ENCODE measurements at regions not wholly inside any gene's neighbourhood (a gene's known extent, or its start where the extent isn't known, plus 50 kb on each side); places are given as distances from the start of the nearest gene placed in this dataset.
A peak's percentile ranks its signal among the peaks of the same experiment; 100 is the strongest.

DNA sequence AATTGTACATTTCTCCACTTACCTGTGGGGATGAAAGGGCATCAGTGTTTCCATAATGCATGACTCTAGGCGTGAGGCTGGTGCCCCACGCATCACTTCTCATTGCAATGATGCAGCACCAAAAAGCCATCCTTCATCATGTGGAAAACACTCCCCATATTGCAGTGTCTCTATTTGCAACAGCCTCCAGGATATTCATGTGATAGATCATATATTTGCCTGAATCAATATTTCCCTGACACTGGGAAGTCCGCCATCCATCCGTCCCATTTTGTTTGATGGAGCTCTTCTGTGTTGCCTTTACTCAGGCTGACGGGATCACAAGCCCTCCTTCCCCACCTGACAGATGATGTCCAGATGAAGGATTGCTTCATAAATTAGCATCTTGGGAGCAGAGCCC is 74.5 kb upstream of the CAMK1G start:
- DNase-seq (ENCODE audit: extremely low spot score): no peak
- TF ChIP-seq L3MBTL2 (conservative IDR thresholded peaks at IDR 0.05) (no peak), SUZ12 (IDR thresholded peaks at IDR 0.05) (no peak), SP1 (IDR thresholded peaks at IDR 0.05) (no peak), PKNOX1 (IDR thresholded peaks at IDR 0.05) (no peak), TARDBP (IDR thresholded peaks at IDR 0.05) (no peak), FOXM1 (IDR thresholded peaks at IDR 0.05; ENCODE audit: borderline replicate concordance) (no peak), ARNT (IDR thresholded peaks at IDR 0.05) (no peak), HDGF (IDR thresholded peaks at IDR 0.05; ENCODE audit: borderline replicate concordance) (no peak), FOXA1 (IDR thresholded peaks at IDR 0.05) (no peak), BHLHE40 (IDR thresholded peaks at IDR 0.05; ENCODE audit: borderline replicate concordance) (no peak), NFRKB (IDR thresholded peaks at IDR 0.05) (no peak), CTBP1 (IDR thresholded peaks at IDR 0.05; ENCODE audit: borderline replicate concordance) (no peak), ZNF384 (IDR thresholded peaks at IDR 0.05) (no peak), LEF1 (IDR thresholded peaks at IDR 0.05; ENCODE audit: borderline replicate concordance) (no peak)
- ChIA-PET CTCF (no interaction called here), POLR2A (no interaction called here)

GRCh38 chr1:209510063-209510462 is 73.5 kb upstream of the CAMK1G start:
- ChIA-PET POLR2A (no interaction called here), CTCF (no interaction called here)
- no peak for TF ChIP-seq SUZ12 (IDR thresholded peaks at IDR 0.05)
- no peak for TF ChIP-seq LEF1 (IDR thresholded peaks at IDR 0.05; ENCODE audit: borderline replicate concordance)
- DNase-seq (ENCODE audit: extremely low spot score): no peak

DNA sequence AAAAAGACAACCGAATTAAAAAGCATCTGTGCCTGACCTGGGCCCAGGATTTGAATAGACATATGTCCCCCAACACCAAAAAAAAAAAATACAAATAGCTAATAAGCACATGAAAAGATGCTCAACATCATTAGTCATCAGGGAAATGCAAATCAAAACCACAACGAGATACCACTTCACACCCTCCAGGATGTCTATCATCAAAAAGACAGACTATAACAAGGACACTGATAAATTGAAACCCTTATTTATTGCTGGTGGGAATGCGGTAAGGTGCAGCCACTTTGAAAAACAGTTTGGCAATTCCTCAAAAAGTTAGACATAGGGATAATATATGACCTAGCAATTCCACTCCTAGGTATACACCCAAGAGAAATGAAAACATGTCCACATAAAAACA is 72.3 kb upstream of the CAMK1G start:
- CTCF ChIA-PET: no interaction called here
- DNase-seq (ENCODE audit: extremely low spot score): no peak
- TF ChIP-seq PKNOX1 (IDR thresholded peaks at IDR 0.05) (no peak), BHLHE40 (IDR thresholded peaks at IDR 0.05; ENCODE audit: borderline replicate concordance) (no peak), FOXM1 (IDR thresholded peaks at IDR 0.05; ENCODE audit: borderline replicate concordance) (no peak), FOXK2 (IDR thresholded peaks at IDR 0.05) (no peak)
- POLR2A ChIA-PET: no interaction called here

- no peak for DNase-seq (ENCODE audit: extremely low spot score)
- POLR2A ChIA-PET: no interaction called here
- TF ChIP-seq SUZ12 (IDR thresholded peaks at IDR 0.05): no peak
- CTCF ChIA-PET: interaction anchor here (1.3 to 1.6 kb wide), 3 partner anchors 8 to 305 kb away, joined by 4 to 7 read pairs (median 4); no protein-coding TSS in a partner anchor
These were observed 70.7 kb upstream of the CAMK1G start for GRCh38 chr1:209512821-209513220.

DNA sequence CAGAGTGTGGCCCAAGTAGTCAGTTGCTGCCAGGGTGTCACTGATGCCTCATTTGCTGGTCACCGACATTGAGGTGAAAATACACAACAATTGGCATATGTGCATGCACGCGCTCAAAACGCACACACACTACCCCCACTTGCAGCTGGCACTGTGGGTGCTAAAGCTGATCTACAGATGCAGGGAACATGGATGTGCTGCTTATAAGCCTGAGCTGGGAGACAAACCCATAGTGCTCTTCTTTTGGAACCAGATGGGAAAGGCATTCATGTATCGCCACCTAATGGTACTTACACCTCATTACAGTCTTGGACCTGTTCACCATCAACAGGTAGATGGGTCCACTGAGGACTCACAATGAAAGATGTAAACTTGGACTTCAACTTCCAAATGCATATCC is 70.3 kb upstream of the CAMK1G start:
- CTCF ChIA-PET: interaction anchor here (0.7 to 1.6 kb wide), 5 partner anchors 9 to 305 kb away, joined by 3 to 7 read pairs (median 4); no protein-coding TSS in a partner anchor
- no peak for TF ChIP-seq ELF4 (IDR thresholded peaks at IDR 0.05)
- TF ChIP-seq ARNT (IDR thresholded peaks at IDR 0.05): no peak
- no peak for TF ChIP-seq ZNF384 (IDR thresholded peaks at IDR 0.05)
- TF ChIP-seq NFRKB (IDR thresholded peaks at IDR 0.05): no peak
- DNase-seq (ENCODE audit: extremely low spot score): peak; percentile 67

GRCh38 chr1:209516771-209517680 is 66.5 kb upstream of the CAMK1G start:
- POLR2A ChIA-PET: no interaction called here
- CTCF ChIA-PET: interaction anchor here (1.0 kb wide), 1 partner anchor 49 kb away, joined by 4 read pairs; no protein-coding TSS in a partner anchor
- no peak for DNase-seq (ENCODE audit: extremely low spot score)
- no peak for TF ChIP-seq LEF1 (IDR thresholded peaks at IDR 0.05; ENCODE audit: borderline replicate concordance)
- TF ChIP-seq BHLHE40 (IDR thresholded peaks at IDR 0.05; ENCODE audit: borderline replicate concordance): no peak
- TF ChIP-seq NFRKB (IDR thresholded peaks at IDR 0.05): no peak
- no peak for TF ChIP-seq FOXK2 (IDR thresholded peaks at IDR 0.05)
- no peak for TF ChIP-seq CTBP1 (IDR thresholded peaks at IDR 0.05; ENCODE audit: borderline replicate concordance)
- no peak for TF ChIP-seq FOXM1 (IDR thresholded peaks at IDR 0.05; ENCODE audit: borderline replicate concordance)
- no peak for TF ChIP-seq PKNOX1 (IDR thresholded peaks at IDR 0.05)
- no peak for TF ChIP-seq ELF4 (IDR thresholded peaks at IDR 0.05)
- TF ChIP-seq SP1 (IDR thresholded peaks at IDR 0.05): no peak
- no peak for TF ChIP-seq SUZ12 (IDR thresholded peaks at IDR 0.05)
- no peak for TF ChIP-seq TARDBP (IDR thresholded peaks at IDR 0.05)
- no peak for TF ChIP-seq HDGF (IDR thresholded peaks at IDR 0.05; ENCODE audit: borderline replicate concordance)
- TF ChIP-seq L3MBTL2 (conservative IDR thresholded peaks at IDR 0.05): no peak
- TF ChIP-seq FOXA1 (IDR thresholded peaks at IDR 0.05): no peak
- TF ChIP-seq ARNT (IDR thresholded peaks at IDR 0.05): no peak
- TF ChIP-seq ZNF384 (IDR thresholded peaks at IDR 0.05): no peak

More for the DNA sequence above, 70.3 kb upstream of the CAMK1G start:
- POLR2A ChIA-PET: no interaction called here

DNA sequence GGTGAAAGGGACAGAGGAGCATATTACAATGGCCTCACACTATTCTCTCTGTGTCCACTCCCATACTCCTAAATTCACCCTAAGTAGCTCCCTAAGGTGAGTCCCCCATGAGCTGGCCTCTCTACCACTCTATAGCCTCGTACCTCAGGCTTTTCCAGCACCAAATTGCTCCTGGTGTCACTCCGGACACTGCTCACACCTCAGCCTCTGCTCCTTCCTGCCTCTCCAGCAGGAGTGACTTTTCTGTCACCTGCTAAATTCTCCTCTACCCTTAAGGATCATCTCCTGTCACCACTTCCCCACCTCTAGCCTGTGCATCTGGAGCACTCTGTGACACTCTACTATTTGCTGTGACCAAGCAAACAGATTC is 65.8 kb upstream of the CAMK1G start:
- no peak for DNase-seq (ENCODE audit: extremely low spot score)
- ChIA-PET CTCF (no interaction called here), POLR2A (no interaction called here)
- TF ChIP-seq FOXM1 (IDR thresholded peaks at IDR 0.05; ENCODE audit: borderline replicate concordance) (no peak), PKNOX1 (IDR thresholded peaks at IDR 0.05) (no peak), NFRKB (IDR thresholded peaks at IDR 0.05) (no peak), FOXK2 (IDR thresholded peaks at IDR 0.05) (no peak), L3MBTL2 (conservative IDR thresholded peaks at IDR 0.05) (no peak), CTBP1 (IDR thresholded peaks at IDR 0.05; ENCODE audit: borderline replicate concordance) (no peak), TARDBP (IDR thresholded peaks at IDR 0.05) (no peak)
